Thoracic aorta (tissue), 2 donors: ENCODE measurements at regions not wholly inside any gene's neighbourhood (a gene's known extent, or its start where the extent isn't known, plus 50 kb on each side); places are given as distances from the start of the nearest gene placed in this dataset.

Source experiments
- ATAC-seq: fragments of 150-250 bp; one replicate; pipeline ENCODE4 v1.8.0; 2017; ENCODE audit warnings: low read depth; ENCODE audit not compliant: insufficient number of reproducible peaks, low FRiP score
- DNase-seq: peaks from one replicate; pipeline ENCODE4 v3.0.0-alpha.2; 2020; ENCODE audit warnings: low spot score
- H3K27ac ChIP-seq, 2 donors: fragments of 200-600 bp; sonication (generic); 1 replicate in 1 of 2; 2 replicates in 1 of 2; pipeline ENCODE4 v1.5.1; 2016; ENCODE audit warnings: mild to moderate bottlenecking in 2 of 2, moderate library complexity in 2 of 2
- H3K27me3 ChIP-seq: fragments of 200-600 bp; sonication (generic); replicated peaks from 2 replicates; pipeline ENCODE4 v1.6.0; 2016; ENCODE audit warnings: mild to moderate bottlenecking; ENCODE audit not compliant: insufficient read depth
- H3K36me3 ChIP-seq: fragments of 200-600 bp; sonication (generic); one replicate; pipeline ENCODE4 v1.5.1; 2016
- H3K4me1 ChIP-seq, 2 donors: fragments of 200-600 bp; sonication (generic); 1 replicate in 1 of 2; 2 replicates in 1 of 2; pipeline versions ENCODE4 v1.5.1 to v1.6.0; 2016; ENCODE audit warnings: low read depth in 2 of 2, mild to moderate bottlenecking in 1 of 2; ENCODE audit not compliant: control insufficient read depth in 1 of 2
- H3K4me3 ChIP-seq: fragments of 200-600 bp; sonication (generic); 2 replicates; pipeline ENCODE4 v1.5.1; 2016; ENCODE audit warnings: mild to moderate bottlenecking
- H3K9me3 ChIP-seq: fragments of 200-600 bp; sonication (generic); 2 replicates; pipeline ENCODE4 v1.5.1; 2016
- TF ChIP-seq, protein P1 (sequence below): fragments of 200-600 bp; sonication (generic); IDR thresholded peaks from one replicate; pipeline ENCODE4 v1.5.1; 2019; ENCODE audit warnings: antibody characterized with exemption

DNA sequence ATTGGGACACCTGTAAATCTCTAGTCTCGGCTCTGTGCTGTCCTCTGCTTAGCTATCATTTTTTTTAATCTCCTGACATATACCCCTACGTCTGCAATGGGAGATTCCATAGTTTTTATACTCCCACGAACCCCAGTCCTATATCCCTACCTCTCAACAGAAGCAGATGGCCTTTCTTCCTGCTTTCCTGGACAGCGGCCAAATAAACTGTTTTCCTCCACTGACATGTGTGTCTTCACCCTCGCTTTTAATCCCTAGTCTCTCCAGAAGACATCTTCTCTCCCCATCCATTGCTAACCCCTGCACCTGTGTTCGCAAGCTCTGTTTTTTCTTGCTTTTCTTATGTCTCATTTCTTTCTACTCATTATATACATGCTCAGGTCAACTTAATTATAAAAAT lies 395.4 kb downstream of the EPHA4 start:
- ATAC-seq, result no peak
- TF ChIP-seq, protein P1, sequence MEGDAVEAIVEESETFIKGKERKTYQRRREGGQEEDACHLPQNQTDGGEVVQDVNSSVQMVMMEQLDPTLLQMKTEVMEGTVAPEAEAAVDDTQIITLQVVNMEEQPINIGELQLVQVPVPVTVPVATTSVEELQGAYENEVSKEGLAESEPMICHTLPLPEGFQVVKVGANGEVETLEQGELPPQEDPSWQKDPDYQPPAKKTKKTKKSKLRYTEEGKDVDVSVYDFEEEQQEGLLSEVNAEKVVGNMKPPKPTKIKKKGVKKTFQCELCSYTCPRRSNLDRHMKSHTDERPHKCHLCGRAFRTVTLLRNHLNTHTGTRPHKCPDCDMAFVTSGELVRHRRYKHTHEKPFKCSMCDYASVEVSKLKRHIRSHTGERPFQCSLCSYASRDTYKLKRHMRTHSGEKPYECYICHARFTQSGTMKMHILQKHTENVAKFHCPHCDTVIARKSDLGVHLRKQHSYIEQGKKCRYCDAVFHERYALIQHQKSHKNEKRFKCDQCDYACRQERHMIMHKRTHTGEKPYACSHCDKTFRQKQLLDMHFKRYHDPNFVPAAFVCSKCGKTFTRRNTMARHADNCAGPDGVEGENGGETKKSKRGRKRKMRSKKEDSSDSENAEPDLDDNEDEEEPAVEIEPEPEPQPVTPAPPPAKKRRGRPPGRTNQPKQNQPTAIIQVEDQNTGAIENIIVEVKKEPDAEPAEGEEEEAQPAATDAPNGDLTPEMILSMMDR, result no peak
- Histone ChIP-seq H3K9me3 (no peaks in the 10 kb centered on the region), H3K4me3 (no peak overlapping the region), H3K4me1 (no peaks in the 10 kb centered on the region), H3K27me3 (no peaks in the 10 kb centered on the region), H3K27ac (no peak overlapping the region), H3K36me3 (no peaks in the 10 kb centered on the region)
- no peak for DNase-seq

DNA sequence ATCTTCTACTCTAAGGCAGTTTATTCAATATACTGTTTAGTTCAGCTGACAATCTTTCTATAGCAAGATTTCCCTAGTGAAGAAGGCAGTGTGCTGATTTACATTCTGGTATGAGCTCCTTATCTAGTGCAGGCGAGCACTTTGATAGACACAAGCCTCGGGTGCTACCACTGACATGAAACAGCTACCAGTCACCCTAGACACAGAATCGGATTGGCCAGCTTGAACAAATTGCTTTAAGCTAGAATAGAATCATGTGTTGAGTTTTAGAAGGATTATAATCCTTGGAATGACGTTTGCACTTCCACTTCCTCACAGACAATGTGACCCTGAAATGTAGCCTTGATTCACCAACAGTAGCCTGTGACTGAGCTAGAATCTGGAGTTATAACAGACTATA lies 394.0 kb downstream of the EPHA4 start:
- DNase-seq, result no peak
- no peak overlapping the region for H3K4me3 ChIP-seq
- ATAC-seq, result no peak
- H3K9me3 ChIP-seq, result no peaks in the 10 kb centered on the region
- H3K27ac ChIP-seq, result no peak overlapping the region
- no peaks in the 10 kb centered on the region for H3K36me3 ChIP-seq
- no peaks in the 10 kb centered on the region for H3K27me3 ChIP-seq
- TF ChIP-seq, protein P1, result no peak
- no peaks in the 10 kb centered on the region for H3K4me1 ChIP-seq

- no peak overlapping the region for H3K27ac ChIP-seq
- H3K4me1 ChIP-seq, result no peaks in the 10 kb centered on the region
- ATAC-seq (no peak), DNase-seq (no peak)
- no peaks in the 10 kb centered on the region for H3K36me3 ChIP-seq
- no peaks in the 10 kb centered on the region for H3K27me3 ChIP-seq
- no peak overlapping the region for H3K4me3 ChIP-seq
- TF ChIP-seq, protein P1, result no peak
- no peaks in the 10 kb centered on the region for H3K9me3 ChIP-seq
Observed at GRCh38 chr2:221186873-221187272, 385.2 kb downstream of the EPHA4 start.

GRCh38 chr2:221189431-221190067 lies 382.6 kb downstream of the EPHA4 start:
- TF ChIP-seq, protein P1, result no peak
- no peaks in the 10 kb centered on the region for H3K4me1 ChIP-seq
- DNase-seq (no peak), ATAC-seq (no peak)
- no peaks in the 10 kb centered on the region for H3K9me3 ChIP-seq
- H3K36me3 ChIP-seq, result no peaks in the 10 kb centered on the region
- no peaks in the 10 kb centered on the region for H3K27me3 ChIP-seq
- no peak overlapping the region for H3K27ac ChIP-seq
- no peak overlapping the region for H3K4me3 ChIP-seq

DNA sequence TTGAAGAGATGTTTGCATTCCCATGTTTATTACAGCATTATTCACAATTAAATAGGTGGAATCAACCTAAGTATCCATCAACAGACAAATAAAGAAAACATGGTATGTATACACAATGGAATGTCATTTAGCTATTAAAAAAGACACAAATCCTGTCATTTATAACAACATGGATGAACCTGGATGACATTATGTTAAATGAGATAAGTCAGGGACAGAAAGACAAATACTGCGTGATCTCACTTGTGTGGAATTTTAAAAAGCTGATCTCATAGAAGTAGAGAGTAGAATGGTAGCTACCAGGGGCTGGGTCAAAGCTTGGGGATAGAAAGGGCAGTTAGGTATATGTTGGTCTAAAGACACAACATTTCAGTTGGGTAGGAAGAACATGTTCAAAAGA lies 376.3 kb downstream of the EPHA4 start:
- H3K4me3 ChIP-seq, result no peak overlapping the region
- no peaks in the 10 kb centered on the region for H3K27me3 ChIP-seq
- DNase-seq (no peak), ATAC-seq (no peak)
- H3K4me1 ChIP-seq, result no peaks in the 10 kb centered on the region
- no peaks in the 10 kb centered on the region for H3K36me3 ChIP-seq
- H3K9me3 ChIP-seq, result no peaks in the 10 kb centered on the region
- TF ChIP-seq, protein P1, result no peak
- H3K27ac ChIP-seq, result no peak overlapping the region
